Lower leg skin (tissue), 4 donors: ENCODE measurements at regions not wholly inside any gene's neighbourhood (a gene's known extent, or its start where the extent isn't known, plus 50 kb on each side); places are given as distances from the start of the nearest gene placed in this dataset.

Experiments used
- DNase-seq, 2 donors: peaks; one replicate each; pipeline ENCODE4 v3.0.0-alpha.2; 2019; ENCODE audit warnings: low spot score in 2 of 2
- H3K4me3 ChIP-seq: fragments of 200-600 bp; sonication (generic); 2 replicates; pipeline ENCODE4 v1.5.1; 2017; ENCODE audit warnings: mild to moderate bottlenecking, low read depth; ENCODE audit not compliant: poor library complexity, severe bottlenecking
- POLR2A ChIP-seq, 2 donors: fragments of 450-650 bp; IDR thresholded peaks; one replicate each; pipeline ENCODE4 v1.6.1; 2016 to 2017; ENCODE audit warnings: antibody characterized with exemption in 2 of 2, mild to moderate bottlenecking in 1 of 2, moderate library complexity in 1 of 2
- WGBS, 2 donors: methylation state at CpG; one replicate each; pipeline ENCODE4 v1.1.5; 2018; 5-methylcytosine and 5-hydroxymethylcytosine counted together
- intact Hi-C: fragments of 100-400 bp; cut with DNase I; formaldehyde crosslinking; loops from one replicate; pipeline ENCODE4 v1.15.0; 2023; ENCODE audit warnings: low total_unique reads
- TF ChIP-seq, protein P1 (sequence below), 3 donors: fragments of 450-650 bp; IDR thresholded peaks; one replicate each; pipeline ENCODE4 v1.5.1; 2016; ENCODE audit warnings: antibody characterized with exemption in 3 of 3, mild to moderate bottlenecking in 3 of 3, moderate library complexity in 2 of 3

DNA sequence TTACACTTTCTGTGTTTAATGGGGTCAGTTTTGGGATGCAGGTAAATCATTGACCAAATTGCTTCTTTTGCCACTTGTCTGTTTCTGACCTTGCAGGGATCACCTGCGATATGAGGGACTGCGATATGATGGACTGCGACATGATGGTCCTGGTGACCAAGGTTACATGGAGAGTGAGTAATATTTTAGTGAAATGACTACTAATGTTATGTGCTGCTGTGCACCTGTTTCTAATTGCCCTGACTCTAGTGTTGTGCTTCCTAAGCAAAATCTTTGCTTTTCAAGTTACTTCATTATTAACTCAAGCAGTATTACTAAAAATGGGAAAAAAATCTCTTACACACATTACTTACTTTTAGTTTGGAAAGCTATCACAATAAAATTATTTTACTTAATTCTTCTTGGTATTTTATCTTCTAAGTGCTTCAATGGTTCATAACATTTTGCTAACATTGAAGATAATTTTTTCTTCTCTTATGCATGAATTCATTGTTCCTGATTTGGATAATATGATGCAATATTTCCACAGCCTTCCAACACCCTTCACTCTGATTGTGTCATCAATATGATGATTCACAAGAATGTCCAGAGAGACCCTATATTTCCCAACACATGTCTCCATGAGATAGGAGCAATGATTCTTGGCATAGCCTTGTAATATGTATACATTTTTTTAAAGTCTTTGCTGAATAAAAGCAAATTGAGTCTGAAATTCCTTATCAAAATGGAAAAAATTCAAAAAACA, 306.2 kb upstream of the AKR1E2 start:
- intact Hi-C loops: loop anchor here (10.0 kb wide), 1 partner anchor 235 kb away; no protein-coding TSS in a partner anchor
- DNase-seq: no peak
- no peak overlapping the region for H3K4me3 ChIP-seq
- WGBS, 2 donors: 93 to 97% methylated on average over 3 of the region's 3 CpGs
- TF ChIP-seq, protein P1, sequence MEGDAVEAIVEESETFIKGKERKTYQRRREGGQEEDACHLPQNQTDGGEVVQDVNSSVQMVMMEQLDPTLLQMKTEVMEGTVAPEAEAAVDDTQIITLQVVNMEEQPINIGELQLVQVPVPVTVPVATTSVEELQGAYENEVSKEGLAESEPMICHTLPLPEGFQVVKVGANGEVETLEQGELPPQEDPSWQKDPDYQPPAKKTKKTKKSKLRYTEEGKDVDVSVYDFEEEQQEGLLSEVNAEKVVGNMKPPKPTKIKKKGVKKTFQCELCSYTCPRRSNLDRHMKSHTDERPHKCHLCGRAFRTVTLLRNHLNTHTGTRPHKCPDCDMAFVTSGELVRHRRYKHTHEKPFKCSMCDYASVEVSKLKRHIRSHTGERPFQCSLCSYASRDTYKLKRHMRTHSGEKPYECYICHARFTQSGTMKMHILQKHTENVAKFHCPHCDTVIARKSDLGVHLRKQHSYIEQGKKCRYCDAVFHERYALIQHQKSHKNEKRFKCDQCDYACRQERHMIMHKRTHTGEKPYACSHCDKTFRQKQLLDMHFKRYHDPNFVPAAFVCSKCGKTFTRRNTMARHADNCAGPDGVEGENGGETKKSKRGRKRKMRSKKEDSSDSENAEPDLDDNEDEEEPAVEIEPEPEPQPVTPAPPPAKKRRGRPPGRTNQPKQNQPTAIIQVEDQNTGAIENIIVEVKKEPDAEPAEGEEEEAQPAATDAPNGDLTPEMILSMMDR (IDR thresholded peaks at IDR 0.05): no peak
- TF ChIP-seq POLR2A (IDR thresholded peaks at IDR 0.05): no peak

DNA sequence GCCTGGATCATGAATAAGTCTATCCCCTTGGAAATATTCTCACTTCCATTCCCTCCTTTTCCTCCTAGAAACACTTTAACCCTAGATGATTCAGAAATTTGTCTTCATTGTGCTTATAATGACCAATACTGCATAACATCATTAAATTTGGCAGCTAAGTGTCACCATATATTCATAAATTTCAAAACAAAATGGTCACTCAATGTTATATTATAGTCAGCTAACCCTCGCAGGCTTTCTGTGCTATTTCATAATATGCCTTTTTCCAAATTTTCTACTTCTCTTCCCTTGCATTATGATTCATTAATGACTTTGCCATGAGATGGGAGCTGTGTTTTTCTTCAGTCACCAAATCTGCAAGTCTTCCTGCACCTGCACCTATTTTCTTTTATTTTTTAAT, 308.3 kb upstream of the AKR1E2 start:
- H3K4me3 ChIP-seq: no peak overlapping the region
- TF ChIP-seq POLR2A (IDR thresholded peaks at IDR 0.05): no peak
- TF ChIP-seq, protein P1 (IDR thresholded peaks at IDR 0.05): no peak
- intact Hi-C loops: loop anchor here (10.0 kb wide), 1 partner anchor 237 kb away; no protein-coding TSS in a partner anchor
- no peak for DNase-seq
- WGBS, 2 donors: 86 to 97% methylated on average over 1 of the region's 1 CpG

DNA sequence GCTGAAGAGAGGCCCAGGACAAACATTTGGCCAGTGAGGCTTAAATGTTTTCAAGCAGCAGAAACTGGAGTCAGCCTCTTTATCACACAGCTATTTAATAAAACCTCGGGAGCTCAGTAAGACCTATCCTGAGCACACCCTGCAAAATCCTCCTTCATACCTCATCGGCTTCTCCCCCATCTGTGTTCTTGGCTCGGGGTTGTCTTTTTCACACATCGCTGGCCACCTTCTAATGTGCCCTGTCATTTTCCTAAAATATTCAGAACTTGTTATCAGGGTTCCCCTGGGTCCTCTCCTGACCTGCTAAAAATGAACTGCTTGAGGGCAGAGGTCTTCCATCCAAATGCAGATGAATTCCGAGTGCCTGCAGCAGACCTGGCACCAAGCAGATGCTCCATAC, 310.3 kb upstream of the AKR1E2 start:
- TF ChIP-seq, protein P1 (IDR thresholded peaks at IDR 0.05): no peak
- TF ChIP-seq POLR2A (IDR thresholded peaks at IDR 0.05): no peak
- no peak for DNase-seq
- 89 to 96% methylated on average over 5 of the region's 5 CpGs for WGBS, 2 donors
- no peak overlapping the region for H3K4me3 ChIP-seq
- intact Hi-C loops: loop anchor here (10.0 kb wide), 1 partner anchor 239 kb away; no protein-coding TSS in a partner anchor

DNA sequence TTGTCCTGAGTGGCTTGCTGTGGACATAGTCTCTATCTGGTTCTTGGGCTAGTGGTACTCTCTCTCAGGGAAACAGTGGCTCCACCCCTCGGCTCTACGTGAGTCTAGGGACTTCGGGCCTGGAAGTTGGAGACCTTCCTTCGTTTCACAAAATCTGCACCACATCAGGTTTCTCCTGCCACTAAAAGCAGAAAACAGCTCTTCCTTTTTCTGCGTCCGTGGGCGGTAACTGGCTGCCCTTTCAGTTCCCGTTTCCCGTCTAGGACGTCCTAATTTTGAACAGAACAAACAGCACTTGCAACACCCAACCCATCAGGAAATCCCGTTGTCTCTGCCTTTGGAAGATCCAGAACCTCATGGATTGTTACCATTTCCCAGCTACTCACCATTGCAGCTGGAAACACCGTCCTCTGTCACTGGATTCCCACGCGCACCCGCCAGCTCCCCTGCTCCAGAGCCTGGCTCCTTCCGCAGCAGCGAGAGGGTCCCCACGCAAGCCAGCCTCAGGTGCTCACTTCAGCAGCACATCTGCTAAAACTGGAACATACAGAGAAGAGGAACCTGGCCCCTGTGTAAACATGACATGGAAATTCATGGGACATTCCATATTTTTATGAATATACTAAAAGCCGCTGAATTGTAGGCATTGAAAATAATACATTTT, 311.4 kb upstream of the AKR1E2 start:
- peak; percentile 68 to 87 for DNase-seq
- no peak for TF ChIP-seq POLR2A (IDR thresholded peaks at IDR 0.05)
- TF ChIP-seq, protein P1 (IDR thresholded peaks at IDR 0.05): no peak
- 72 to 82% methylated on average over 19 of the region's 19 CpGs for WGBS, 2 donors
- intact Hi-C loops: loop anchor here (10.0 kb wide), 1 partner anchor 240 kb away; no protein-coding TSS in a partner anchor
- no peak overlapping the region for H3K4me3 ChIP-seq

DNA sequence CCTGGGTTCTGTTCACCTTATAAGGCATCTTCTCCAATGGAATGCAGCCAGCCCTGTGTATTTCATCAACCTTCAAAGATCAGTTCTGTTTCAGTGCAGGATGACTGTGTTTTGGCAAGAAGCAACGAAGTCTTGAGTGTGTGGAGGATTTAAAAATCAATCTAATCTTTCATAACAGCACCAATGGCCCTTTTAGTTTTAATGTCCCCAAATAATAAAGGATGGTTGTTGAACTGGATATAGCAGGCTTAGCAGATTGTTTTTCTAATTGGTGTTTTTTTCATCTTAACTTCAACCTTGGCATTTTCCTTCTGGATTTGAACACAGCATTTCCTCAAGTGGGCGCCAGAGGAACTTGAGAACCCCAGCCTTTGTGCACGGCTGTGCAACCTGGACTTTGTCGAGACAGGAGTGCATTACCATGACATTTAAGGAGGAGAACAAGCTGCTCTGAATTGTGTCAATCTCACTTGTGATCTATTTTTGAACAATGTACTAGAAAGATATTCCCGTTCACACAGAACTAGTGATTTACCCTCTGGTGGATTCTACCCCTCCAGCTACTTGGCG, 313.3 kb upstream of the AKR1E2 start:
- WGBS, 2 donors: 21 to 28% methylated on average over 6 of the region's 6 CpGs
- TF ChIP-seq, protein P1 (IDR thresholded peaks at IDR 0.05): no peak
- no peak for TF ChIP-seq POLR2A (IDR thresholded peaks at IDR 0.05)
- no peak overlapping the region for H3K4me3 ChIP-seq
- intact Hi-C loops: loop anchor here (10.0 kb wide), 1 partner anchor 242 kb away; no protein-coding TSS in a partner anchor
- DNase-seq: peak in 1 of 2 donors; percentile 54
